HG03103 (cell line): ENCODE measurements at regions not wholly inside any gene's neighbourhood (a gene's known extent, or its start where the extent isn't known, plus 50 kb on each side); places are given as distances from the start of the nearest gene placed in this dataset.
"Not testable (repeated sequence)": the region's sequence is repeated elsewhere in the genome, so short reads cannot be mapped to it uniquely, and the experiment has no call there.

Source experiments
- ATAC-seq: cut with Tn5 transposase; IDR thresholded peaks from one replicate; pipeline ENCODE4 v1.9.1; 2021; ENCODE audit warnings: low read depth; ENCODE audit not compliant: unreplicated experiment

DNA sequence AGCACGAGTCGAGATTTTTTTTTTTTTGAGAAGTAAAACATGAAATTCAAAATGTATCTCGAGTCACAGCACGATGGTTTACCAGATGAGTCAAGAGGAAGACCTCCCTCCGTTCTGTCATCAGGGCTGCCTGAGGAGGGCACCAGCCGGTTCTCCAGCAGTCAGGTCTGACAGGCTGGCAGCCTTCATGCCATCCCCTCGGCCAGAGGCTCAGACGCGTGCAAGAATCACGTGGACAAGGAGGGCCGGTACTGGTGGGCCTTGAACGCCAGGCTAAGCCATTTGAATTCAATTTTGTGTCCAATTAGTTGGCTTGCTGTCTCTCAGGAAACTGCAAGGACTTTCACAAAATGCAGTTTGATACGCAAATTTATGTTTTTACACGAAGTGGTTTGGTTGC lies 1412.2 kb downstream of the BRD1 start:
- no peak for ATAC-seq

DNA sequence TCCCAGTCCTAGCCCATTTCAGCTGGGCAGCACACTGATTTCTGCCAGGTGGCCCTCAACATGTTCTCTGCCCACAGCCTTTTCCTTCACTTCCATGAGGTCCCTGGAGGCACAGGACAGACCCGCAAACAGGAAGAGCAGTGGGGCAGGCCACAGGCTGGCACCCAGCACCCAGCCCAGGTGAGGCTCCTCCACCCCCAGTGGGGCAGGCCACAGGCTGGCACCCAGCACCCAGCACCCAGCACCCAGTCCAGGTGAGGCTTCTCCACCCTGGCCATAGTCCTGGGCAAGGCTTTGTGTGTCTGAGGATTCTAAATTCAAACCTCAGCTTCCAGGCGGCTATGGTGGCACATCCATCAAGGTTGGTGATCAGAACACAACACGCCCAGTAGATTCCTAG lies 1413.0 kb downstream of the BRD1 start:
- ATAC-seq: no peak

GRCh38 chr22:48412931-48413330 lies 1414.7 kb downstream of the BRD1 start:
- ATAC-seq: not testable (repeated sequence)

DNA sequence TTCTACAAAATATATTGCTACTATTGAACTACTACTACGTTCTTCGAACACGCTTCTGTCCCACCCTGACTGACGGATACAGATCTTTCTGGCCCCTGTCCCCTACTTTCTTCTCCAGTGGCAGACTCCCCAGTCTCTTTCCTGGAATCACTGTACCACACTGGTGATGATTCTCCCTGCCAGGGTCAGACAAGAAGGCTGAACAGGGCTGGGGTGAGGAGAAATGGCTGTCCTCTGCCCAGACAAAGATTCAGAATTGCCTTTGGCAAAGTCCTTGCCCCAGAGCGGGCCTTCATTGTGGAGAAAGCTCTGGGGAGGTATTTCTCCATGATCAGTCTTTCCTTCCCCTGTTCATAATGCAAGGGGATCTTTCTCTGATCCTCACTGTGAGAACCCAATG lies 1417.1 kb downstream of the BRD1 start:
- no peak for ATAC-seq

- ATAC-seq: no peak
Observed at GRCh38 chr22:48407256-48407955, 1420.3 kb downstream of the BRD1 start.

- ATAC-seq: no peak
Observed at GRCh38 chr22:48406161-48406560, 1421.5 kb downstream of the BRD1 start.

DNA sequence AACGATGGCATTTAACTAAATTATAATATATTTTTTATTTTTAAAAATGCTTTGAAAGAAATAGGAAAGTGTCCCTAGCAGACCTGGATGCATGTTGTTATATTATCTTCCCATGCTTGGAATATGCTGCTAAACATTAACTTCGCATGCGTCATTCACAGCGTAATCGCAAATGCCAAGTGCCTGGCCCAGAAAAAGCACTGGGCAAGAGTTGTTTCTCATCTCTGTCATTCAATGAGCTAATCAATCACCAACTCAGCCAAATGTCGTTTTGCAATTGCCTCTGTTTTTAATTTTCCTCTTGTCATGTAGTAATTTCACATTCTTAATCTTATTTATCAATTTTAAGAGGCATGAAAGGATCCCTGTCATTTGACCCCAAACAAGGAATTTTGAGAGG lies 1421.9 kb downstream of the BRD1 start:
- ATAC-seq: no peak

DNA sequence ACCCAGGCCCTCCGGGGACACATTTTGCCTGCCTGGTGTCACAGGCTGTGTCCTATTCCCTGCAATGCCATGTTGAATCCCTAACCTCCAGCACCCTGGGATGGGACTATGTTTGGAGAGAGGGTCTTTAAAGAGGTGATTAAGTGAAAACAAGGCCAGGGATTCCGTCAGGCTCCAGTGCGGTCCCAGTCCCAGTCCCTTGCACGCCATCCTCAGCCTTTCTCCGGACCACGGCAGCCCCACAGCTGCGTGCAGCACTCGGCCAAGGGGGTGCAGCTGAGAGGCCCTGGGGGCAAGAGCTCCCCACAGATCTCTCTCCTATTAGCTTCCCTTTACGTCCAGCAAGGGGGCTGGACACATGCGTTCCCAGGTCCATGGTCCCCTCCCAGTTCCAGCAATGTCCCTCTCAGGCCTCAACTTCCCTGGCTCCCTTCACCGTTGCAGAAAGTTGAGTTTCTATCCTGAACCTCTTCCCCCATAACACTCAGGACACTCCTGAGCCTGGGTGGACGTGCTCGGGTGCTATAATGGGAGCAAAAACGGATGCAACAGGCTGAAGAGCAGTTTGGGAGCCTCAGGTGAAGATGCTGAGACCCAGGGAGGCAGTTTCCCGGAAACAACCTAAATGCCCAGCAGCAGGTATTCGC lies 1422.7 kb downstream of the BRD1 start:
- ATAC-seq: no peak

GRCh38 chr22:48403521-48404403 lies 1423.9 kb downstream of the BRD1 start:
- no peak for ATAC-seq

DNA sequence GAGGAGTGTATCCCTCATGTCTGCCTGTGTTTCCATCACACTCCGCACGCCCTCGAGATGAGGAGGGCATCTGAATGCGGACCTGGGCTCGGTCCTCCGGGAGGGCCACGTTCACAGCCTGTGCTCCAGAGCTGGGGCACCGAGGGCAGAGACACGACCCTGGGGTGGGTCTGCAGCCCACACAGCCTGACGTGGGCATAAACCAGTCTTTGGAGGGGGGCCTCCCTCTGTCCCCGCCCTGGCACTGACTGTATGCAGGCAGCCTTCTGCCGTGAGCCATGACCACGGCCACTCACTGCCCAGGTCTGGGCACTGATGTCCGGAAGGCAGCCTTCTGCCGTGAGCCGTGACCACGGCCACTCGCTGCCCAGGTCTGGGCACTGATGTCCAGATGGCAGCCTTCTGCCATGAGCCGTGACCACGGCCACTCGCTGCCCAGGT lies 1425.1 kb downstream of the BRD1 start:
- no peak for ATAC-seq

GRCh38 chr22:48401523-48401922 lies 1426.2 kb downstream of the BRD1 start:
- not testable (repeated sequence) for ATAC-seq

DNA sequence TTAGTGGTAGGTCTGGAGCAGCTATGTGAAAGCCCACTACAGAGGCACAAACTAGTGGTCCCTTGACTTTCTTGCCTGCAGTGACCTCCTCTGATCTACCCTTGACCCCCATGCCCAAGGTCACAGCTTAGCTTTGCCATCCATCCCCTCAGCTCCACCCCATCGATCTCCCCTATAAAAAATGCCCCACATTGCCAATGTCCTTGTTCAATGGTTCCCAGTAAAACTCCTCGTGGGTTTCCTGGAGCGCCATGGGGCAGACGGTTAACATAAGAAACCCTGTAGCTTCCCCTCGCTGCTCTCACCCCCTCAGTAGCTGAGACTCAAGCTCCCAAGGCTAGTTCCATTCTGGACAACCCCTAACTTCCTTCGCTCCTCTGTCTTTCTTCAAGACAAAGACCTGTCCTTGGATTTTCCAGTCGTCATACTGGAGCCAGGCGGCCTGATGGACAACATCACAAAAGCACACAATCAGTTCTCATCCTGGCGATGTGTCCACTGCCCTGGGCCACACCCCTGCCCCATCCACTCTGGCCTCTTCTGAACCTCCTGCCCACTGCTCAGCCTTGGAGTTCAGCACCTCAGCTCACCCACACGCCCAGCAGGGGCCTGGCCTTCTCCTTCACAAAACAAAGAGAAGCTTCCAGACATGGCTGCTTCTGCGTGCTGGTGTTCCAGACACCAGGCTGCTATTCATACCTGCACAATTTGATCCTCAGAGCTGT lies 1429.3 kb downstream of the BRD1 start:
- no peak for ATAC-seq

DNA sequence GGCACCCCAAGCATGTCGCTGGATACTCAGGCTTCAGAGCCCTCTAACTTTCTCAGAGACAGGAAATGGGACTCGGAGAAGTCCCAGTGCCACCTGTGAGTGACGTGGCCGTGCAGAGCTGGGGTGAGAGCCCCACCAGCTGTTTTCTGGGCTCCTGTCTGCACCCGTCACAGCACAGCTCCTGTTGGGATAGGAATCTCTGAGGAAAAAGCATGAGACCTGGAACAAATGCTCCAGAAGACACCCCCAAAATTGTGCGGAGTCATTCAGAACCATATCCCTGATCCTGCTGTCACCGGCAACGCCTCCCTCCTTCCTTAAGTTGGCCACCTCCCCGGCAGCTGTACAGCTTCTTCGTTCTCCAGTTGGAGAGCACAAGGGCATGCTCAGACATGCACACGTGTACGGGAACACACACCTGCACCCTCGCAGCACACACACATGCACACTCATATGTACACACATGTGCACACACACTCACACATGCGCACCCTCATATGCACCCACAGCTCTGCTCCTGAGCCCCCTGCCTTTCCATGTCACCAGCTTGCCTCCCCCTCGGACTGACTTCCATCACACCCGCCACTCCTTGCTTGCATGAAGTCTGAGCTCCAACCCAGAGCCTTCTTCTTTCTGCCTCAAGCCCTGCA lies 1430.0 kb downstream of the BRD1 start:
- ATAC-seq: no peak

GRCh38 chr22:48396785-48397530 lies 1430.7 kb downstream of the BRD1 start:
- ATAC-seq: no peak

GRCh38 chr22:48396091-48396784 lies 1431.4 kb downstream of the BRD1 start:
- no peak for ATAC-seq

DNA sequence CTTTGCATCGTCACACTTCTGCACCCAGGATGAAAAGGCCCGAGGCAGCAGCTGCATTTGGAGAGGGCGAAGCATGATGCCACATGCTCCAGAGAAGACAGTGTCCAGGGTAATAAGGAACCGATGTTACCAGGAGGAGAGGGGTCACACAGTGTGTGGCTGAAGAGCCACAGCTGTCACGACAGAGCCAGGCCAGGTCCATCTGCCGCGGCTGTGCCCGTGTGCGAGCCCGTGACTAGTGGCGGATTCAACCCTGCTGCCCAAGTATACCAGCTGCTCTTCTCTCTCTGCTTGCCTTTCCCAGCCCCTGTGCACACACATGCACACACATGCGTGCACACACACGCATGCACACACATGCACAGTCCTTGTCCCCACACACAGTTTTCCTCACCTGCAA lies 1432.5 kb downstream of the BRD1 start:
- no peak for ATAC-seq

GRCh38 chr22:48394787-48395186 lies 1432.9 kb downstream of the BRD1 start:
- no peak for ATAC-seq

DNA sequence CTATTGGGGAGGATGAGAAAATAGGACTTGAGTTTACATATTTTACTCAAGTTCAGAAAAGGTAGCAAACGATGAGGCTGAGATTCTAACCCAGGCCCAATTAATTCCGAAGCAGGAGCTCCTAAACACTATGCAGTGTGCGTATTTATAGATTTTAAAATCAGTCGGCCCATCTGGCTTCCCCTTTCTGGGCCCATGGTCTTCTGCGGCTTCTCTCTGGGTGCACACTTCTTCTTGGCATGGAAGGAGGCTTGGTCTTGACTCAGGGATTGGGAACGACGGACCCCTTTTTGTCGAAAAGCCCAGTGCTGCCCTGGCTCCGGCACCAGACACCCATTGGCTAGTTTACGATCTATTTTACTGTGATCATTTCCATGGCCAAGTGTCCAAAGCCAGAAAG lies 1433.8 kb downstream of the BRD1 start:
- ATAC-seq: no peak

DNA sequence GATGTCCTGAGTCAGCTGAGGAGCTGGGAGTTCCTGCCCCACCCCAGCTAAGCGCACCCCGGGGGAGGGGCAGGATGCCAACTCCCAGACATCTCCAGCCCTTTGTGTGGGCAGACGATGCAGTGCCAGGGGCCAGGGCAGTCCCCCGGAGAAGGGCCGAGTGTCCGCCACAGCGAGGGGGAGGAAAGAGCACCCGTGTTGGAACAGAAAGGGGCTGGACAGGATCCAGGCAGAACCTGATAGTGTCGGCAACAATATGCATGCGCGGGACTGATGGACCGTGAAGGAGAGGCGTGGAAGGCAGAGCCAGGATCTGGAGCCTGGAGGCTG lies 1434.7 kb downstream of the BRD1 start:
- ATAC-seq: no peak
